ENCODE measurements at regions not wholly inside any gene's neighbourhood (a gene's known extent, or its start where the extent isn't known, plus 50 kb on each side); places are given as distances from the start of the nearest gene placed in this dataset.

- no peak for TF ChIP-seq CTCF (conservative IDR thresholded peaks at IDR 0.05; ENCODE audit: low read depth in 2 of 2)
- no peak for TF ChIP-seq EZH2 (IDR thresholded peaks at IDR 0.05; ENCODE audit: low read depth, unreplicated experiment)
- TF ChIP-seq ETS1 (IDR thresholded peaks at IDR 0.05) = no peak
- no peak for TF ChIP-seq EZH2phosphoT487 (IDR thresholded peaks at IDR 0.05; ENCODE audit: unreplicated experiment)
- no peak for TF ChIP-seq REST (IDR thresholded peaks at IDR 0.05; ENCODE audit: unreplicated experiment)
- TF ChIP-seq POLR2AphosphoS5 (IDR thresholded peaks at IDR 0.05; ENCODE audit: low read depth) = no peak
- TF ChIP-seq CREB1 (CRISPR knock-in tag; IDR thresholded peaks at IDR 0.05; ENCODE audit: low read depth) = no peak
These were observed 1280.9 kb downstream of the NSUN3 start for GRCh38 chr3:95343767-95344166.

All from GM23338 (cell line).